Spleen (tissue), 11 donors: ENCODE measurements at regions not wholly inside any gene's neighbourhood (a gene's known extent, or its start where the extent isn't known, plus 50 kb on each side); places are given as distances from the start of the nearest gene placed in this dataset.

Experiments
- DNase-seq: peaks from one replicate; pipeline ENCODE4 v3.0.0-alpha.2; 2020
- H3K27ac ChIP-seq, 8 donors: fragments of 200-600 bp; sonication (generic) in 7 of 8; 1 replicate in 4 of 8; 2 replicates in 4 of 8; pipeline versions ENCODE4 v1.5.0 to v1.8.0; 2016 to 2021; ENCODE audit warnings: inconsistent platforms in 4 of 8, mild to moderate bottlenecking in 4 of 8, moderate library complexity in 1 of 8
- H3K27me3 ChIP-seq, 7 donors: fragments of 200-600 bp; sonication (generic) in 6 of 7; replicated peaks in 1 of 7; 1 replicate in 4 of 7; 2 replicates in 3 of 7; pipeline versions ENCODE4 v1.5.0 to v1.8.0; 2016 to 2021; ENCODE audit warnings: inconsistent platforms in 3 of 7, mild to moderate bottlenecking in 1 of 7
- H3K36me3 ChIP-seq, 6 donors: fragments of 200-600 bp; sonication (generic) in 5 of 6; 1 replicate in 4 of 6; 2 replicates in 2 of 6; pipeline versions ENCODE4 v1.5.0 to v1.8.0; 2016 to 2021; ENCODE audit warnings: inconsistent platforms in 2 of 6
- H3K4me1 ChIP-seq, 6 donors: fragments of 200-600 bp; sonication (generic) in 5 of 6; 1 replicate in 3 of 6; 2 replicates in 3 of 6; pipeline versions ENCODE4 v1.5.0 to v1.8.0; 2016 to 2021; ENCODE audit warnings: inconsistent platforms in 3 of 6
- H3K4me3 ChIP-seq, 8 donors: fragments of 200-600 bp; sonication (generic) in 7 of 8; 1 replicate in 4 of 8; 2 replicates in 4 of 8; pipeline versions ENCODE4 v1.5.0 to v1.8.0; 2016 to 2021; ENCODE audit warnings: inconsistent platforms in 4 of 8, mild to moderate bottlenecking in 4 of 8, moderate library complexity in 2 of 8
- H3K9me3 ChIP-seq, 8 donors: fragments of 200-600 bp; sonication (generic) in 7 of 8; 1 replicate in 4 of 8; 2 replicates in 4 of 8; pipeline versions ENCODE4 v1.5.0 to v1.8.0; 2016 to 2021; ENCODE audit warnings: inconsistent platforms in 4 of 8
- CTCF ChIP-seq, 11 experiments: fragments of 200-600 bp in 7 of 11; fragments of 450-650 bp in 4 of 11; sonication (generic) in 4 of 11; IDR thresholded peaks in 8 of 11; conservative IDR thresholded peaks in 3 of 11; 1 replicate in 7 of 11; 2 replicates in 4 of 11; pipeline versions ENCODE4 v1.4.0 to v1.8.0; 2016 to 2021; ENCODE audit warnings: antibody characterized with exemption in 11 of 11, inconsistent platforms in 4 of 11, mild to moderate bottlenecking in 1 of 11
- POLR2A ChIP-seq, 3 donors: fragments of 450-650 bp; IDR thresholded peaks; one replicate each; pipeline ENCODE4 v1.5.1; 2017; ENCODE audit warnings: antibody characterized with exemption in 3 of 3, mild to moderate bottlenecking in 1 of 3
- POLR2AphosphoS5 ChIP-seq, 3 donors: sonication (generic); formaldehyde crosslinking; IDR thresholded peaks; one replicate each; pipeline ENCODE4 v1.5.1; 2017; ENCODE audit warnings: antibody characterized with exemption in 3 of 3
- whole genome bisulfite sequencing, 5 donors: extraction: QIAGEN DNeasy Blood & Tissue Kit in 3 of 5; methylation state at CpG; one replicate each; pipeline versions ENCODE4 v1.1.5 to v1.1.7; 2013 to 2018; 5-methylcytosine and 5-hydroxymethylcytosine counted together
- intact Hi-C: fragments of 100-400 bp; cut with DNase I; formaldehyde crosslinking; loops from one replicate; pipeline ENCODE4 v1.15.0; 2023; ENCODE audit warnings: low total_unique reads
- donor health status: healthy with polysubstance abuse.
- donor health status: DM: no; HTN: no; CAD: no; lungs with moderate emphysema.
- donor health status: DM: no; HTN: no; CAD: no.
- donor health status: Bipolar disorder and iron deficiency.
- donor health status: healthy.
- donor health status: DM: no; HTN: no; CAD: no.
- donor health status: DM: yes; HTN: yes; CAD: no.

- Histone ChIP-seq H3K27ac (no peak overlapping the region), H3K9me3 (peaks cover 0 to 8% (median 0%) of the 10 kb centered on the region in 8 donors), H3K4me1 (no peaks in the 10 kb centered on the region), H3K4me3 (no peak overlapping the region), H3K27me3 (no peaks in the 10 kb centered on the region), H3K36me3 (no peaks in the 10 kb centered on the region)
- no peak for DNase-seq
- WGBS, 5 donors, result 78 to 85% (median 81%) methylated on average over 3 of the region's 3 CpGs
- intact Hi-C loops, result no loop called here
- no peak for TF ChIP-seq POLR2A (IDR thresholded peaks at IDR 0.05)
- TF ChIP-seq CTCF (IDR thresholded peaks at IDR 0.05 in 8 of 11, conservative IDR thresholded peaks at IDR 0.05 in 3 of 11), result no peak
- no peak for TF ChIP-seq POLR2AphosphoS5 (IDR thresholded peaks at IDR 0.05)
These were observed 859.9 kb upstream of the SLC10A2 start for GRCh38 chr13:103926118-103926517.

GRCh38 chr13:103908911-103909310, 842.7 kb upstream of the SLC10A2 start:
- intact Hi-C loops, result no loop called here
- H3K9me3 ChIP-seq, result peaks cover 0 to 5% (median 0%) of the 10 kb centered on the region in 8 donors
- no peak overlapping the region for H3K4me3 ChIP-seq
- no peaks in the 10 kb centered on the region for H3K27me3 ChIP-seq
- WGBS, 5 donors, result 76 to 94% (median 85%) methylated on average over 1 of the region's 1 CpG
- no peak overlapping the region for H3K27ac ChIP-seq
- no peaks in the 10 kb centered on the region for H3K36me3 ChIP-seq
- DNase-seq, result no peak
- no peaks in the 10 kb centered on the region for H3K4me1 ChIP-seq
- TF ChIP-seq POLR2A (IDR thresholded peaks at IDR 0.05) (no peak), CTCF (IDR thresholded peaks at IDR 0.05 in 8 of 11, conservative IDR thresholded peaks at IDR 0.05 in 3 of 11) (no peak), POLR2AphosphoS5 (IDR thresholded peaks at IDR 0.05) (no peak)

- no peak overlapping the region for H3K27ac ChIP-seq
- TF ChIP-seq POLR2AphosphoS5 (IDR thresholded peaks at IDR 0.05) (no peak), POLR2A (IDR thresholded peaks at IDR 0.05) (no peak), CTCF (IDR thresholded peaks at IDR 0.05 in 8 of 11, conservative IDR thresholded peaks at IDR 0.05 in 3 of 11) (no peak)
- H3K27me3 ChIP-seq, result no peaks in the 10 kb centered on the region
- intact Hi-C loops, result no loop called here
- no peaks in the 10 kb centered on the region for H3K4me1 ChIP-seq
- no peaks in the 10 kb centered on the region for H3K36me3 ChIP-seq
- H3K9me3 ChIP-seq, result peaks cover 0 to 5% (median 0%) of the 10 kb centered on the region in 8 donors
- no peak overlapping the region for H3K4me3 ChIP-seq
- 71 to 86% (median 82%) methylated on average over 5 of the region's 5 CpGs for WGBS, 5 donors
- DNase-seq, result no peak
These were observed 842.1 kb upstream of the SLC10A2 start for GRCh38 chr13:103908274-103908673.

- Histone ChIP-seq H3K27me3 (no peaks in the 10 kb centered on the region), H3K4me1 (no peaks in the 10 kb centered on the region), H3K9me3 (peaks cover 0 to 7% (median 0%) of the 10 kb centered on the region in 8 donors), H3K27ac (no peak overlapping the region), H3K4me3 (no peak overlapping the region), H3K36me3 (no peaks in the 10 kb centered on the region)
- 73 to 93% (median 80%) methylated on average over 4 of the region's 4 CpGs for WGBS, 5 donors
- no peak for DNase-seq
- intact Hi-C loops, result no loop called here
- no peak for TF ChIP-seq CTCF (IDR thresholded peaks at IDR 0.05 in 8 of 11, conservative IDR thresholded peaks at IDR 0.05 in 3 of 11)
- TF ChIP-seq POLR2AphosphoS5 (IDR thresholded peaks at IDR 0.05), result no peak
- no peak for TF ChIP-seq POLR2A (IDR thresholded peaks at IDR 0.05)
These were observed 837.6 kb upstream of the SLC10A2 start for GRCh38 chr13:103903790-103904189.
